OCI-LY3 (cell line): ENCODE measurements at regions not wholly inside any gene's neighbourhood (a gene's known extent, or its start where the extent isn't known, plus 50 kb on each side); places are given as distances from the start of the nearest gene placed in this dataset.

Experiments
- CTCF ChIP-seq: fragments of 200-600, 300-600 bp; sonication (generic); IDR thresholded peaks from 2 replicates; pipeline ENCODE4 v1.5.1; 2014; ENCODE audit warnings: antibody characterized with exemption, low read length, low read depth
- EZH2phosphoT487 ChIP-seq: fragments of 200-600 bp; shearing (Covaris generic); IDR thresholded peaks from 2 replicates; pipeline ENCODE4 v1.6.1; 2018; ENCODE audit warnings: antibody characterized with exemption, mixed run types, low read depth

GRCh38 chr9:26152350-26152749 is 474.1 kb upstream of the TUSC1 start:
- no peak for TF ChIP-seq CTCF
- no peak for TF ChIP-seq EZH2phosphoT487
